C4-2B (cell line): ENCODE measurements at regions not wholly inside any gene's neighbourhood (a gene's known extent, or its start where the extent isn't known, plus 50 kb on each side); places are given as distances from the start of the nearest gene placed in this dataset.

Experiments used
- H3K27ac ChIP-seq: fragments of 450-650 bp; 2 replicates; pipeline ENCODE4 v1.5.1; 2017
- CTCF ChIP-seq: fragments of 450-650 bp; conservative IDR thresholded peaks from 2 replicates; pipeline ENCODE4 v1.5.1; 2017; ENCODE audit warnings: mild to moderate bottlenecking
- ZFX ChIP-seq: fragments of 450-650 bp; IDR thresholded peaks from 2 replicates; pipeline ENCODE4 v1.6.1; 2017

- no peak overlapping the region for H3K27ac ChIP-seq
- TF ChIP-seq CTCF, result no peak
- TF ChIP-seq ZFX, result no peak
Observed at GRCh38 chr5:167992868-167993267, 298.6 kb upstream of the WWC1 start.

GRCh38 chr5:167993771-167994170, 297.7 kb upstream of the WWC1 start:
- TF ChIP-seq CTCF (no peak), ZFX (no peak)
- no peak overlapping the region for H3K27ac ChIP-seq

- no peak overlapping the region for H3K27ac ChIP-seq
- no peak for TF ChIP-seq CTCF
- TF ChIP-seq ZFX, result no peak
Observed at GRCh38 chr5:167995844-167996425, 295.5 kb upstream of the WWC1 start.

GRCh38 chr5:167998148-167998767, 293.2 kb upstream of the WWC1 start:
- TF ChIP-seq ZFX, result no peak
- TF ChIP-seq CTCF, result no peak
- H3K27ac ChIP-seq, result no peak overlapping the region

GRCh38 chr5:167999182-167999581, 292.3 kb upstream of the WWC1 start:
- TF ChIP-seq CTCF (no peak), ZFX (no peak)

GRCh38 chr5:168001318-168001717, 290.1 kb upstream of the WWC1 start:
- TF ChIP-seq CTCF (no peak), ZFX (no peak)
- H3K27ac ChIP-seq, result no peak overlapping the region

More at GRCh38 chr5:167999182-167999581, 292.3 kb upstream of the WWC1 start:
- no peak overlapping the region for H3K27ac ChIP-seq

GRCh38 chr5:168002116-168002515, 289.3 kb upstream of the WWC1 start:
- H3K27ac ChIP-seq, result no peak overlapping the region
- no peak for TF ChIP-seq ZFX
- TF ChIP-seq CTCF, result no peak
